Endodermal cell (in vitro differentiated cells): ENCODE measurements at regions not wholly inside any gene's neighbourhood (a gene's known extent, or its start where the extent isn't known, plus 50 kb on each side); places are given as distances from the start of the nearest gene placed in this dataset.
A peak's percentile ranks its signal among the peaks of the same experiment; 100 is the strongest.

Experiments used
- DNase-seq: peaks from one replicate; pipeline ENCODE4 v3.0.0-alpha.2; 2017
- H3K27ac ChIP-seq: 2 replicates; pipeline ENCODE4 v1.5.1; 2013; ENCODE audit warnings: mild to moderate bottlenecking, low read depth, low read length, moderate library complexity
- H3K27me3 ChIP-seq: 2 replicates; pipeline ENCODE4 v1.6.1; 2013; ENCODE audit warnings: mild to moderate bottlenecking, low read length, moderate library complexity; ENCODE audit not compliant: insufficient read depth, control insufficient read depth, poor library complexity, severe bottlenecking
- H3K36me3 ChIP-seq: 2 replicates; pipeline ENCODE4 v1.7.0; 2013; ENCODE audit warnings: mild to moderate bottlenecking, low read length, moderate library complexity; ENCODE audit not compliant: control insufficient read depth, insufficient read depth
- H3K4me1 ChIP-seq: one replicate; pipeline ENCODE4 v1.7.0; 2013; ENCODE audit warnings: low read length; ENCODE audit not compliant: control insufficient read depth, insufficient read depth
- H3K4me3 ChIP-seq: 2 replicates; pipeline ENCODE4 v1.5.1; 2013; ENCODE audit warnings: mild to moderate bottlenecking, low read length, moderate library complexity
- H3K9ac ChIP-seq: 2 replicates; pipeline ENCODE4 v1.6.1; 2013; ENCODE audit warnings: mild to moderate bottlenecking, low read length, moderate library complexity; ENCODE audit not compliant: poor library complexity, severe bottlenecking; ENCODE audit errors: extremely low read depth
- H3K9me3 ChIP-seq: 2 replicates; pipeline ENCODE4 v1.6.1; 2013; ENCODE audit warnings: mild to moderate bottlenecking, low read length, moderate library complexity; ENCODE audit not compliant: control insufficient read depth
- H3K27ac Mint-ChIP-seq: 2 replicates; pipeline ENCODE4 v1.8.0; 2020; ENCODE audit warnings: mixed read lengths
- H3K27me3 Mint-ChIP-seq: 2 replicates; pipeline ENCODE4 v1.8.0; 2021; ENCODE audit warnings: mild to moderate bottlenecking, mixed read lengths; ENCODE audit not compliant: insufficient read depth
- H3K36me3 Mint-ChIP-seq: 2 replicates; pipeline ENCODE4 v1.8.0; 2020; ENCODE audit warnings: low read depth, mixed read lengths
- H3K4me1 Mint-ChIP-seq: 2 replicates; pipeline ENCODE4 v1.8.0; 2020; ENCODE audit warnings: mixed read lengths
- H3K4me3 Mint-ChIP-seq: 2 replicates; pipeline ENCODE4 v1.8.0; 2020; ENCODE audit warnings: mild to moderate bottlenecking, moderate library complexity, mixed read lengths
- H3K9me3 Mint-ChIP-seq: 2 replicates; pipeline ENCODE4 v1.8.0; 2020; ENCODE audit warnings: mild to moderate bottlenecking, mixed read lengths
- WGBS, 2 experiments: methylation state at CpG; one replicate each; pipeline versions ENCODE4 v1.1.5 to v1.1.7; 2013; ENCODE audit warnings: missing lambda C conversion rate in 2 of 2, mixed read lengths in 1 of 2; ENCODE audit not compliant: insufficient coverage in 1 of 2, insufficient read length in 1 of 2; 5-methylcytosine and 5-hydroxymethylcytosine counted together
- TF ChIP-seq, protein P1 (sequence below): fragments of 200-600 bp; sonication (generic); conservative IDR thresholded peaks from 2 replicates; pipeline ENCODE4 v1.5.0; 2021; ENCODE audit warnings: antibody characterized with exemption, mild to moderate bottlenecking

DNA sequence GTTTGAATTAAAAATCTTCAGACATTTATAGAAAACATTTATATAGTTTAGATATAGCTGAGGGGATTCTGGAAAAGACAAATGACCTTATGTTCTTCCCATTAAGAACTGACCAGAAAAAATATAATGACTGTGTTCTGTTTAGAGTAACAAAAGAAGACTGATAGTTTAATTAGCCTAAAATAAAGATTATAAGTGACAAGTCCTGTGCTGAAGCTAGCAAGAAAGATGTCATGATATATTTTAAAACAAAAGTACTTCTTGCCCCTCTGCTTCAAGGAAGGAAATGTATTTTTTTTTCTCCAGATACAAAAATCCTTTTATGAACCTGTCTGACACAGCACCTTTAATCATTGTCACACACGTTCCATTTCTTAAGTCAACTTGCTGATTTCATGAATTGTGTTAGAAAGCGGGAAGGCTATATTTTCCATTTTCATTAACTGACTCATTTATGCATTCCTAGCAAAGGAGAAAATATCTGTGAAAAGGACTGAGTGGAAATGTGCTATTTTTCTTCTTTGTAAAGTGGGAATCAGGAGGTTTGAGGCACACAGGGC lies 690.7 kb upstream of the GOT2 start:
- Mint-ChIP-seq H3K27me3 (no peaks in the 10 kb centered on the region), H3K4me3 (no peak overlapping the region), H3K9me3 (peaks cover 2% of the 10 kb centered on the region), H3K36me3 (no peaks in the 10 kb centered on the region), H3K27ac (no peak overlapping the region), H3K4me1 (no peaks in the 10 kb centered on the region)
- H3K4me3 ChIP-seq = no peak overlapping the region
- H3K36me3 ChIP-seq = no peaks in the 10 kb centered on the region
- no peak overlapping the region for H3K27ac ChIP-seq
- H3K9ac ChIP-seq = no peak overlapping the region
- WGBS, 2 experiments = 78% methylated on average over 2 of the region's 2 CpGs; no CpG with 5 or more reads in 1 of the 2 experiments
- H3K9me3 ChIP-seq = peaks cover 5% of the 10 kb centered on the region
- TF ChIP-seq, protein P1, sequence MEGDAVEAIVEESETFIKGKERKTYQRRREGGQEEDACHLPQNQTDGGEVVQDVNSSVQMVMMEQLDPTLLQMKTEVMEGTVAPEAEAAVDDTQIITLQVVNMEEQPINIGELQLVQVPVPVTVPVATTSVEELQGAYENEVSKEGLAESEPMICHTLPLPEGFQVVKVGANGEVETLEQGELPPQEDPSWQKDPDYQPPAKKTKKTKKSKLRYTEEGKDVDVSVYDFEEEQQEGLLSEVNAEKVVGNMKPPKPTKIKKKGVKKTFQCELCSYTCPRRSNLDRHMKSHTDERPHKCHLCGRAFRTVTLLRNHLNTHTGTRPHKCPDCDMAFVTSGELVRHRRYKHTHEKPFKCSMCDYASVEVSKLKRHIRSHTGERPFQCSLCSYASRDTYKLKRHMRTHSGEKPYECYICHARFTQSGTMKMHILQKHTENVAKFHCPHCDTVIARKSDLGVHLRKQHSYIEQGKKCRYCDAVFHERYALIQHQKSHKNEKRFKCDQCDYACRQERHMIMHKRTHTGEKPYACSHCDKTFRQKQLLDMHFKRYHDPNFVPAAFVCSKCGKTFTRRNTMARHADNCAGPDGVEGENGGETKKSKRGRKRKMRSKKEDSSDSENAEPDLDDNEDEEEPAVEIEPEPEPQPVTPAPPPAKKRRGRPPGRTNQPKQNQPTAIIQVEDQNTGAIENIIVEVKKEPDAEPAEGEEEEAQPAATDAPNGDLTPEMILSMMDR = no peak
- no peaks in the 10 kb centered on the region for H3K4me1 ChIP-seq
- DNase-seq = no peak
- H3K27me3 ChIP-seq = no peaks in the 10 kb centered on the region

DNA sequence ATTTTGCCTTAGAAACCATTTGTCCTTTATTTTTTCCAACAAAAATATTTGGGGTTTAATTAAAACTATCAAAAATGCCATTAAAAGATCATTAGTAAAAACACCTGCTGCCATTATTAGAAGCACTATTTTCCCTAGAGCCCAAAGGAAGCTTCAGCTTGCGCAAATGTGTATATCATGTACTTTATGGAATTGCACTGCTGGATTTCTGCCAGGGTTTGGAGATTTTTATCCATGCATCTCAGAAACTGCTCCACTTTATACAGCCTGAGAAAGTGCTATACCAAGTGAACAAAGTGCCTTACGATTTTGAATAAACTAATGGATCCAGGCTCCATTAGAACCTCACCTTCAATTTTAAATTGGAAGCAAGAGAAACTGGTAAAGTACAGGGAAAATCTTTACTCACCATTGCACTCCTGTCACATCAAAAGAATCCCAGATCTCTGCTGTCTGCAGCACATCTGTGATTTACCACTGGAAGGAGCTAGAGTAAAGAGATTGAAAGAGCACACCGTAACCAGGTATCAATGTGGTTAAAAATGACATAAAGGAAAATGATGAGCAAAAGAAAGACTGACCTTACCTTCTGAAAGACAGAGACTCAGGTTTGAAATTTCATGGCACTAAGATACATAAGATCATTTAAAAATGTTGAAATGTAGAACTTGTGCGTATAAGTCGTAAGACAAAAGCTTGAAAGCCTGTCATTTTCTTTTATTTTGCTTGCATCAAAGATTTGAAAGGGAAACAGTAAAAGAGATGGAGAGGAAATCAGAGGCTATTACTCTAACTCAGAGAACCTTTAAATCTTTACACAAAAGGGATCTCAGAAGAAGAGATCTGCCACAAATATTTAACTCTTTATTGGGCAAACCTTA lies 678.1 kb upstream of the GOT2 start:
- no peaks in the 10 kb centered on the region for H3K27me3 Mint-ChIP-seq
- Histone ChIP-seq H3K27me3 (no peaks in the 10 kb centered on the region), H3K9ac (no peak overlapping the region), H3K4me3 (no peak overlapping the region), H3K36me3 (no peaks in the 10 kb centered on the region), H3K4me1 (no peaks in the 10 kb centered on the region), H3K27ac (no peak overlapping the region), H3K9me3 (no peaks in the 10 kb centered on the region)
- no peak overlapping the region for H3K4me3 Mint-ChIP-seq
- no peak overlapping the region for H3K27ac Mint-ChIP-seq
- 73 to 100% methylated on average over 3 to 5 of the region's 5 CpGs for WGBS, 2 experiments
- peaks cover 7% of the 10 kb centered on the region for H3K4me1 Mint-ChIP-seq
- peaks cover 5% of the 10 kb centered on the region for H3K9me3 Mint-ChIP-seq
- DNase-seq = no peak
- TF ChIP-seq, protein P1 = peak; percentile 86
- H3K36me3 Mint-ChIP-seq = no peaks in the 10 kb centered on the region

DNA sequence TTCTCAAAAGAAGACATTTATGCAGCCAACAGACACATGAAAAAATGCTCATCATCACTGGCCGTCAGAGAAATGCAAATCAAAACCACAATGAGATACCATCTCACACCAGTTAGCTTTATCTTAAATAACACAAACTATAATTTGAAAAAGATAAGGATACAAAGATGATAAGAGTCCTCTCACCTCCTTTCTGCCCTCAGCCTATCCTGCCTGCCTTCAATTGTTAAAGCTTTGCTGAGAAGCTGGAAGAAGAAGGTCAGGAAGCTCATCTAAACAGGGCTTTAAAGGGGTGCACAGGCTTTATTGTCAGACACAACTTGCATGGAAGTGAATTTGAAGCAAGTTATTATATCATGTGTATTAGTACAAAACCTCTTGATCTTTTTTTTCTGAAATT lies 676.3 kb upstream of the GOT2 start:
- TF ChIP-seq, protein P1 = no peak
- no CpG with 5 or more reads among the region's 1 CpG for WGBS, 2 experiments
- Histone ChIP-seq H3K27me3 (no peaks in the 10 kb centered on the region), H3K9ac (no peak overlapping the region), H3K9me3 (no peaks in the 10 kb centered on the region), H3K27ac (no peak overlapping the region), H3K36me3 (no peaks in the 10 kb centered on the region), H3K4me1 (no peaks in the 10 kb centered on the region), H3K4me3 (no peak overlapping the region)
- Mint-ChIP-seq H3K36me3 (no peaks in the 10 kb centered on the region), H3K9me3 (peaks cover 7% of the 10 kb centered on the region), H3K4me3 (no peak overlapping the region), H3K27ac (no peak overlapping the region), H3K27me3 (no peaks in the 10 kb centered on the region), H3K4me1 (peaks cover 7% of the 10 kb centered on the region)
- no peak for DNase-seq
